ENCODE measurements at regions not wholly inside any gene's neighbourhood (a gene's known extent, or its start where the extent isn't known, plus 50 kb on each side); places are given as distances from the start of the nearest gene placed in this dataset.

- no peak for TF ChIP-seq CTCF (IDR thresholded peaks at IDR 0.05)
Observed at GRCh38 chr13:44012910-44013757, 133.4 kb downstream of the LACC1 start.

- no peak for TF ChIP-seq CTCF (IDR thresholded peaks at IDR 0.05)
Observed at GRCh38 chr13:44013758-44014291, 134.1 kb downstream of the LACC1 start.

GRCh38 chr13:44014501-44014900, 134.8 kb downstream of the LACC1 start:
- no peak for TF ChIP-seq CTCF (IDR thresholded peaks at IDR 0.05)

- TF ChIP-seq CTCF (IDR thresholded peaks at IDR 0.05) = no peak
Observed at GRCh38 chr13:44015118-44015517, 135.4 kb downstream of the LACC1 start.

- TF ChIP-seq CTCF (IDR thresholded peaks at IDR 0.05) = no peak
Observed at GRCh38 chr13:44015811-44016210, 136.1 kb downstream of the LACC1 start.

GRCh38 chr13:44017756-44018309, 138.1 kb downstream of the LACC1 start:
- no peak for TF ChIP-seq CTCF (IDR thresholded peaks at IDR 0.05)

- TF ChIP-seq CTCF (IDR thresholded peaks at IDR 0.05) = no peak
Observed at GRCh38 chr13:44019651-44020050, 139.9 kb downstream of the LACC1 start.

Data from LNCAP (cell line).